HG03558 (cell line): ENCODE measurements at regions not wholly inside any gene's neighbourhood (a gene's known extent, or its start where the extent isn't known, plus 50 kb on each side); places are given as distances from the start of the nearest gene placed in this dataset.
"Not testable (repeated sequence)": the region's sequence is repeated elsewhere in the genome, so short reads cannot be mapped to it uniquely, and the experiment has no call there.

Source experiments
- ATAC-seq: cut with Tn5 transposase; IDR thresholded peaks from one replicate; pipeline ENCODE4 v1.9.1; 2021; ENCODE audit warnings: moderate number of reproducible peaks; ENCODE audit not compliant: unreplicated experiment; ENCODE audit errors: extremely low read depth

- not testable (repeated sequence) for ATAC-seq
Observed at GRCh38 chr15:94868265-94868664, 636.9 kb downstream of the MCTP2 start.

- no peak for ATAC-seq
Observed at GRCh38 chr15:94875550-94875949, 644.2 kb downstream of the MCTP2 start.

GRCh38 chr15:94877833-94878232, 646.5 kb downstream of the MCTP2 start:
- no peak for ATAC-seq

GRCh38 chr15:94882071-94882712, 650.8 kb downstream of the MCTP2 start:
- no peak for ATAC-seq

- no peak for ATAC-seq
Observed at GRCh38 chr15:94887391-94887790, 656.0 kb downstream of the MCTP2 start.

- no peak for ATAC-seq
Observed at GRCh38 chr15:94889153-94889552, 657.8 kb downstream of the MCTP2 start.

- ATAC-seq = no peak
Observed at GRCh38 chr15:94893091-94893490, 661.7 kb downstream of the MCTP2 start.

- no peak for ATAC-seq
Observed at GRCh38 chr15:94894056-94894455, 662.7 kb downstream of the MCTP2 start.

- ATAC-seq = no peak
Observed at GRCh38 chr15:94909510-94909909, 678.1 kb downstream of the MCTP2 start.

- no peak for ATAC-seq
Observed at GRCh38 chr15:94910166-94910565, 678.8 kb downstream of the MCTP2 start.

- no peak for ATAC-seq
Observed at GRCh38 chr15:94912760-94913159, 681.4 kb downstream of the MCTP2 start.

- no peak for ATAC-seq
Observed at GRCh38 chr15:94917068-94917467, 685.7 kb downstream of the MCTP2 start.

GRCh38 chr15:94921936-94922335, 690.6 kb downstream of the MCTP2 start:
- no peak for ATAC-seq

GRCh38 chr15:94924057-94924456, 692.7 kb downstream of the MCTP2 start:
- ATAC-seq = no peak

GRCh38 chr15:94924971-94925598, 693.7 kb downstream of the MCTP2 start:
- ATAC-seq = no peak

- no peak for ATAC-seq
Observed at GRCh38 chr15:94925680-94926079, 694.3 kb downstream of the MCTP2 start.

- ATAC-seq = no peak
Observed at GRCh38 chr15:94927003-94927402, 695.6 kb downstream of the MCTP2 start.

GRCh38 chr15:94929282-94929681, 697.9 kb downstream of the MCTP2 start:
- ATAC-seq = no peak

GRCh38 chr15:94930441-94930840, 699.1 kb downstream of the MCTP2 start:
- ATAC-seq = no peak

GRCh38 chr15:94930960-94931359, 699.6 kb downstream of the MCTP2 start:
- no peak for ATAC-seq

GRCh38 chr15:94934440-94934839, 703.1 kb downstream of the MCTP2 start:
- ATAC-seq = no peak

- no peak for ATAC-seq
Observed at GRCh38 chr15:94937242-94937641, 705.9 kb downstream of the MCTP2 start.
